ENCODE measurements at regions not wholly inside any gene's neighbourhood (a gene's known extent, or its start where the extent isn't known, plus 50 kb on each side); places are given as distances from the start of the nearest gene placed in this dataset.
A peak's percentile ranks its signal among the peaks of the same experiment; 100 is the strongest.

- H2AFZ ChIP-seq (ENCODE audit: control insufficient read depth, low read length), result no peak overlapping the region
- FAIRE-seq (peak; percentile 46), DNase-seq (ENCODE audit: low read depth, low spot score) (no peak)
- H3K27ac ChIP-seq (ENCODE audit: control insufficient read depth, insufficient read depth, low read length), result no peak overlapping the region
- no peak overlapping the region for H3K4me2 ChIP-seq (ENCODE audit: control insufficient read depth, extremely low read depth, insufficient read depth, low read depth, low read length)
- H3K9me1 ChIP-seq (ENCODE audit: control insufficient read depth, extremely low read depth, insufficient read depth, low read length), result no peaks in the 10 kb centered on the region
- no peak overlapping the region for H3K9ac ChIP-seq (ENCODE audit: control insufficient read depth, extremely low read depth, insufficient read depth, low read length)
- H3K27me3 ChIP-seq (ENCODE audit: control insufficient read depth, extremely low read depth, insufficient read depth, low read length), result no peaks in the 10 kb centered on the region
- H4K20me1 ChIP-seq (ENCODE audit: control insufficient read depth, extremely low read depth, insufficient read depth, low read length), result no peaks in the 10 kb centered on the region
- TF ChIP-seq EZH2 (IDR thresholded peaks at IDR 0.05; ENCODE audit: low read length), result no peak
- no peaks in the 10 kb centered on the region for H3K36me3 ChIP-seq (ENCODE audit: control insufficient read depth in 2 of 2, extremely low read depth in 1 of 2, insufficient read depth in 2 of 2, low read length in 2 of 2)
- no peaks in the 10 kb centered on the region for H3K9me3 ChIP-seq (ENCODE audit: control insufficient read depth, low read depth, low read length)
- H3K4me3 ChIP-seq (ENCODE audit: control insufficient read depth in 2 of 3, extremely low read depth in 1 of 3, insufficient read depth in 2 of 3, low read depth in 1 of 3, low read length in 3 of 3), result no peak overlapping the region
- peaks cover 32% of the 10 kb centered on the region for H3K4me1 ChIP-seq (ENCODE audit: control insufficient read depth, extremely low read depth, insufficient read depth, low read length)
- dilution Hi-C loops (cut with MboI; ENCODE audit: extremely low pct_ligation_motif_present, low sequenced_read_pairs), result no loop called here
- no peaks in the 10 kb centered on the region for H3K79me2 ChIP-seq (ENCODE audit: control insufficient read depth, insufficient read depth, low read length)
Observed at GRCh38 chr12:25052914-25053211, 104.0 kb upstream of the BCAT1 start.

GRCh38 chr12:25052196-25052913 is 103.5 kb upstream of the BCAT1 start:
- H3K27ac ChIP-seq (ENCODE audit: control insufficient read depth, insufficient read depth, low read length), result no peak overlapping the region
- no peaks in the 10 kb centered on the region for H4K20me1 ChIP-seq (ENCODE audit: control insufficient read depth, extremely low read depth, insufficient read depth, low read length)
- H3K4me3 ChIP-seq (ENCODE audit: control insufficient read depth in 2 of 3, extremely low read depth in 1 of 3, insufficient read depth in 2 of 3, low read depth in 1 of 3, low read length in 3 of 3), result no peak overlapping the region
- H2AFZ ChIP-seq (ENCODE audit: control insufficient read depth, low read length), result no peak overlapping the region
- H3K9me1 ChIP-seq (ENCODE audit: control insufficient read depth, extremely low read depth, insufficient read depth, low read length), result no peaks in the 10 kb centered on the region
- H3K79me2 ChIP-seq (ENCODE audit: control insufficient read depth, insufficient read depth, low read length), result no peaks in the 10 kb centered on the region
- no peak for FAIRE-seq
- peaks cover 1% of the 10 kb centered on the region for H3K9me3 ChIP-seq (ENCODE audit: control insufficient read depth, low read depth, low read length)
- H3K27me3 ChIP-seq (ENCODE audit: control insufficient read depth, extremely low read depth, insufficient read depth, low read length), result no peaks in the 10 kb centered on the region
- no peak overlapping the region for H3K9ac ChIP-seq (ENCODE audit: control insufficient read depth, extremely low read depth, insufficient read depth, low read length)
- TF ChIP-seq CTCF (optimal IDR thresholded peaks at IDR 0.05 in 1 of 3, IDR thresholded peaks at IDR 0.05 in 1 of 3, conservative IDR thresholded peaks at IDR 0.05 in 1 of 3; ENCODE audit: extremely low read depth in 1 of 3, insufficient read depth in 2 of 3, low read length in 3 of 3) (no peak), EZH2 (IDR thresholded peaks at IDR 0.05; ENCODE audit: low read length) (no peak)
- peaks cover 32% of the 10 kb centered on the region for H3K4me1 ChIP-seq (ENCODE audit: control insufficient read depth, extremely low read depth, insufficient read depth, low read length)
- no peak overlapping the region for H3K4me2 ChIP-seq (ENCODE audit: control insufficient read depth, extremely low read depth, insufficient read depth, low read depth, low read length)
- no peaks in the 10 kb centered on the region for H3K36me3 ChIP-seq (ENCODE audit: control insufficient read depth in 2 of 2, extremely low read depth in 1 of 2, insufficient read depth in 2 of 2, low read length in 2 of 2)
- DNase-seq (ENCODE audit: low read depth, low spot score), result no peak
- dilution Hi-C loops (cut with MboI; ENCODE audit: extremely low pct_ligation_motif_present, low sequenced_read_pairs), result no loop called here

GRCh38 chr12:25051656-25052195 is 102.8 kb upstream of the BCAT1 start:
- no peak overlapping the region for H3K27ac ChIP-seq (ENCODE audit: control insufficient read depth, insufficient read depth, low read length)
- dilution Hi-C loops (cut with MboI; ENCODE audit: extremely low pct_ligation_motif_present, low sequenced_read_pairs), result no loop called here
- no peak for FAIRE-seq
- H3K27me3 ChIP-seq (ENCODE audit: control insufficient read depth, extremely low read depth, insufficient read depth, low read length), result no peaks in the 10 kb centered on the region
- H3K36me3 ChIP-seq (ENCODE audit: control insufficient read depth in 2 of 2, extremely low read depth in 1 of 2, insufficient read depth in 2 of 2, low read length in 2 of 2), result no peaks in the 10 kb centered on the region
- H3K4me3 ChIP-seq (ENCODE audit: control insufficient read depth in 2 of 3, extremely low read depth in 1 of 3, insufficient read depth in 2 of 3, low read depth in 1 of 3, low read length in 3 of 3), result no peak overlapping the region
- no peaks in the 10 kb centered on the region for H4K20me1 ChIP-seq (ENCODE audit: control insufficient read depth, extremely low read depth, insufficient read depth, low read length)
- H3K79me2 ChIP-seq (ENCODE audit: control insufficient read depth, insufficient read depth, low read length), result no peaks in the 10 kb centered on the region
- H3K4me2 ChIP-seq (ENCODE audit: control insufficient read depth, extremely low read depth, insufficient read depth, low read depth, low read length), result no peak overlapping the region
- H3K9me1 ChIP-seq (ENCODE audit: control insufficient read depth, extremely low read depth, insufficient read depth, low read length), result no peaks in the 10 kb centered on the region
- peaks cover 30% of the 10 kb centered on the region for H3K4me1 ChIP-seq (ENCODE audit: control insufficient read depth, extremely low read depth, insufficient read depth, low read length)
- no peak overlapping the region for H3K9ac ChIP-seq (ENCODE audit: control insufficient read depth, extremely low read depth, insufficient read depth, low read length)
- DNase-seq (ENCODE audit: low read depth, low spot score), result no peak
- H3K9me3 ChIP-seq (ENCODE audit: control insufficient read depth, low read depth, low read length), result peaks cover 1% of the 10 kb centered on the region
- TF ChIP-seq EZH2 (IDR thresholded peaks at IDR 0.05; ENCODE audit: low read length), result no peak
- TF ChIP-seq CTCF (optimal IDR thresholded peaks at IDR 0.05 in 1 of 3, IDR thresholded peaks at IDR 0.05 in 1 of 3, conservative IDR thresholded peaks at IDR 0.05 in 1 of 3; ENCODE audit: extremely low read depth in 1 of 3, insufficient read depth in 2 of 3, low read length in 3 of 3), result no peak
- no peak overlapping the region for H2AFZ ChIP-seq (ENCODE audit: control insufficient read depth, low read length)

Measured in keratinocyte (primary cell).